Hepatocyte (in vitro differentiated cells): ENCODE measurements at regions not wholly inside any gene's neighbourhood (a gene's known extent, or its start where the extent isn't known, plus 50 kb on each side); places are given as distances from the start of the nearest gene placed in this dataset.

ENCODE experiments used
- DNase-seq: peaks from one replicate; pipeline ENCODE4 v3.0.0-alpha.2; 2016; ENCODE audit warnings: low spot score
- H2AFZ ChIP-seq: fragments of 200-600 bp; sonication (generic); 2 replicates; pipeline ENCODE4 v1.6.0; 2016; ENCODE audit warnings: antibody characterized with exemption, mild to moderate bottlenecking
- H3K27ac ChIP-seq: fragments of 200-600 bp; sonication (generic); 2 replicates; pipeline ENCODE4 v1.5.1; 2016; ENCODE audit warnings: mild to moderate bottlenecking
- H3K27me3 ChIP-seq: fragments of 200-600 bp; sonication (generic); 2 replicates; pipeline ENCODE4 v1.6.1; 2016
- H3K36me3 ChIP-seq: fragments of 200-600 bp; sonication (generic); replicated peaks from 2 replicates; pipeline ENCODE4 v1.5.1; 2016; ENCODE audit warnings: low read depth; ENCODE audit not compliant: insufficient read depth
- H3K4me1 ChIP-seq: fragments of 200-600 bp; sonication (generic); 2 replicates; pipeline ENCODE4 v1.5.1; 2016; ENCODE audit warnings: mild to moderate bottlenecking, moderate library complexity; ENCODE audit not compliant: insufficient read depth
- H3K4me2 ChIP-seq: fragments of 200-600 bp; sonication (generic); 2 replicates; pipeline ENCODE4 v1.6.0; 2016
- H3K4me3 ChIP-seq: fragments of 200-600 bp; sonication (generic); 2 replicates; pipeline ENCODE4 v1.5.1; 2016; ENCODE audit warnings: mild to moderate bottlenecking
- H3K79me2 ChIP-seq: fragments of 200-600 bp; sonication (generic); 2 replicates; pipeline ENCODE4 v1.6.0; 2017; ENCODE audit warnings: mild to moderate bottlenecking
- H3K9me2 ChIP-seq: fragments of 200-600 bp; sonication (generic); replicated peaks from 2 replicates; pipeline ENCODE4 v1.6.0; 2017; ENCODE audit warnings: mild to moderate bottlenecking; ENCODE audit not compliant: insufficient read depth
- H3K9me3 ChIP-seq: fragments of 200-600 bp; sonication (generic); 2 replicates; pipeline ENCODE4 v1.5.1; 2016; ENCODE audit warnings: low read depth, mild to moderate bottlenecking
- H4K20me1 ChIP-seq: fragments of 200-600 bp; sonication (generic); 2 replicates; pipeline ENCODE4 v1.6.0; 2016; ENCODE audit warnings: mild to moderate bottlenecking; ENCODE audit not compliant: insufficient read depth, poor library complexity, severe bottlenecking
- CTCF ChIP-seq: fragments of 200-600 bp; sonication (generic); IDR thresholded peaks from 2 replicates; pipeline ENCODE4 v1.5.1; 2016; ENCODE audit warnings: antibody characterized with exemption, mild to moderate bottlenecking; ENCODE audit not compliant: poor library complexity
- EZH2 ChIP-seq: fragments of 200-600 bp; sonication (generic); IDR thresholded peaks from 2 replicates; pipeline ENCODE4 v1.6.1; 2016; ENCODE audit warnings: antibody characterized with exemption, mild to moderate bottlenecking, borderline replicate concordance
- EZH2phosphoT487 ChIP-seq: fragments of 200-600 bp; sonication (generic); IDR thresholded peaks from one replicate; pipeline ENCODE4 v1.6.1; 2018; ENCODE audit warnings: antibody characterized with exemption, mild to moderate bottlenecking, low read depth, moderate library complexity; ENCODE audit not compliant: unreplicated experiment, severe bottlenecking
- WGBS: methylation state at CpG from one replicate; pipeline ENCODE4 v1.1.6; 2016; ENCODE audit warnings: low lambda C conversion rate; ENCODE audit errors: missing lambda C conversion rate; 5-methylcytosine and 5-hydroxymethylcytosine counted together

- H3K4me3 ChIP-seq = no peak overlapping the region
- H3K27ac ChIP-seq = no peak overlapping the region
- DNase-seq = no peak
- no peaks in the 10 kb centered on the region for H3K36me3 ChIP-seq
- no peaks in the 10 kb centered on the region for H3K4me1 ChIP-seq
- WGBS = 95% methylated on average over 2 of the region's 2 CpGs
- H3K9me2 ChIP-seq = no peaks in the 10 kb centered on the region
- no peaks in the 10 kb centered on the region for H3K27me3 ChIP-seq
- TF ChIP-seq CTCF (no peak), EZH2phosphoT487 (no peak), EZH2 (no peak)
- no peak overlapping the region for H2AFZ ChIP-seq
- H4K20me1 ChIP-seq = no peaks in the 10 kb centered on the region
- H3K9me3 ChIP-seq = no peaks in the 10 kb centered on the region
- no peak overlapping the region for H3K4me2 ChIP-seq
- H3K79me2 ChIP-seq = no peaks in the 10 kb centered on the region
These were observed 233.1 kb downstream of the PPP1R2C start for GRCh38 chrX:42544883-42545282.

GRCh38 chrX:42541554-42541953 lies 236.4 kb downstream of the PPP1R2C start:
- Histone ChIP-seq H2AFZ (no peak overlapping the region), H3K27me3 (no peaks in the 10 kb centered on the region), H3K27ac (no peak overlapping the region), H3K4me2 (no peak overlapping the region), H3K4me1 (no peaks in the 10 kb centered on the region), H3K9me2 (no peaks in the 10 kb centered on the region), H3K36me3 (no peaks in the 10 kb centered on the region), H3K9me3 (no peaks in the 10 kb centered on the region), H3K4me3 (no peak overlapping the region), H3K79me2 (no peaks in the 10 kb centered on the region), H4K20me1 (no peaks in the 10 kb centered on the region)
- DNase-seq = no peak
- no peak for TF ChIP-seq EZH2
- TF ChIP-seq CTCF = no peak
- no peak for TF ChIP-seq EZH2phosphoT487

GRCh38 chrX:42540146-42540545 lies 237.8 kb downstream of the PPP1R2C start:
- H3K27ac ChIP-seq = peak overlapping the region; percentile 22
- no peak overlapping the region for H2AFZ ChIP-seq
- H3K4me3 ChIP-seq = no peak overlapping the region
- peak; percentile 29 for DNase-seq
- H3K9me3 ChIP-seq = no peaks in the 10 kb centered on the region
- H3K9me2 ChIP-seq = no peaks in the 10 kb centered on the region
- H3K79me2 ChIP-seq = no peaks in the 10 kb centered on the region
- no peaks in the 10 kb centered on the region for H4K20me1 ChIP-seq
- no peaks in the 10 kb centered on the region for H3K36me3 ChIP-seq
- no peaks in the 10 kb centered on the region for H3K27me3 ChIP-seq
- no peaks in the 10 kb centered on the region for H3K4me1 ChIP-seq
- TF ChIP-seq EZH2 (no peak), CTCF (no peak), EZH2phosphoT487 (no peak)
- no peak overlapping the region for H3K4me2 ChIP-seq

- peak; percentile 27 for DNase-seq
- Histone ChIP-seq H2AFZ (no peak overlapping the region), H3K4me3 (no peak overlapping the region), H3K27ac (peak overlapping the region; percentile 47), H3K9me2 (no peaks in the 10 kb centered on the region), H3K9me3 (no peaks in the 10 kb centered on the region), H3K4me2 (no peak overlapping the region), H3K79me2 (no peaks in the 10 kb centered on the region), H3K27me3 (no peaks in the 10 kb centered on the region), H3K36me3 (no peaks in the 10 kb centered on the region), H3K4me1 (no peaks in the 10 kb centered on the region), H4K20me1 (no peaks in the 10 kb centered on the region)
- TF ChIP-seq CTCF (no peak), EZH2 (no peak), EZH2phosphoT487 (no peak)
- WGBS = 83% methylated on average over 2 of the region's 2 CpGs
These were observed 239.6 kb downstream of the PPP1R2C start for GRCh38 chrX:42538405-42538804.
